ENCODE measurements at regions not wholly inside any gene's neighbourhood (a gene's known extent, or its start where the extent isn't known, plus 50 kb on each side); places are given as distances from the start of the nearest gene placed in this dataset.

- no peak for TF ChIP-seq CTCF (IDR thresholded peaks at IDR 0.05; ENCODE audit: extremely low read depth, insufficient read depth, missing control alignments)
- in situ Hi-C loops (cut with MboI; ENCODE audit: low pct_unique_long_range_greater_than_20kb, low sequenced_read_pairs, unreplicated experiment), result no loop called here
- no peak for DNase-seq (ENCODE audit: low spot score)
These were observed 109.8 kb downstream of the HMX1 start for GRCh38 chr4:8761824-8762205.

DNA sequence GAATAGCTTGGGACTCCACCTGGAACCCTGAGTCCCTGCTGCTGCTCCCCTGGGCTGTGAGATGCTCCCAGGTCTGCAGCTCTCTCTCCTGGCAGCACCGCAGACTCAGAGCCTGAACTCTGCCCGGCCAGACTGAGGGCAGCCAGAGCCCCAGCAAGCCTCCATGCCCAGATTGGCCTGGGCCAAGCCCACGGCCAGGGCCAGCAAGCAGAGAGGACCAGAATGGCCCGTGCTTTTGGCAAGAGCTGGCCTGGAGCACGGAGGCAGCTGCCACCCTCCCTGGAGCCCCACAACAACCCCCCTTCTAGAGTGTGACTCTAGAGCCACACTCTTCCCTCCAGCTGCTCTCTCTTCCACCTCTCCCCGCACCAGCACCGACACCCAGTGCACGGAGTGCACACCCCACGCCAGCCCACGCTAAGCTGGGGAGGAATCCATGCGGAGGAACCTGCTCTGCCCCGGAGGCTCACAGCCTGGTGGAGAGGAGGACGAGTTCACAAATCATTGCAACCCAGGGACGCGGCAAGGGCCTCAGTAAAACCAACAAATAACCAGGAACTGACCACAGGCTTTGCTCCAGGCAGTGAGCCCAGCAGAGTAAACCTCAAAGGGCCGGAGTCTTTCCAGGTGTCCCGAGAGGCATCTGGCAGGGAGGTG, 110.3 kb downstream of the HMX1 start:
- DNase-seq (ENCODE audit: low spot score), result no peak
- no peak for TF ChIP-seq CTCF (IDR thresholded peaks at IDR 0.05; ENCODE audit: extremely low read depth, insufficient read depth, missing control alignments)

GRCh38 chr4:8760561-8760960, 111.1 kb downstream of the HMX1 start:
- TF ChIP-seq CTCF (IDR thresholded peaks at IDR 0.05; ENCODE audit: extremely low read depth, insufficient read depth, missing control alignments), result no peak
- no peak for DNase-seq (ENCODE audit: low spot score)
- in situ Hi-C loops (cut with MboI; ENCODE audit: low pct_unique_long_range_greater_than_20kb, low sequenced_read_pairs, unreplicated experiment), result no loop called here

More for the DNA sequence above, 110.3 kb downstream of the HMX1 start:
- in situ Hi-C loops (cut with MboI; ENCODE audit: low pct_unique_long_range_greater_than_20kb, low sequenced_read_pairs, unreplicated experiment), result no loop called here

DNA sequence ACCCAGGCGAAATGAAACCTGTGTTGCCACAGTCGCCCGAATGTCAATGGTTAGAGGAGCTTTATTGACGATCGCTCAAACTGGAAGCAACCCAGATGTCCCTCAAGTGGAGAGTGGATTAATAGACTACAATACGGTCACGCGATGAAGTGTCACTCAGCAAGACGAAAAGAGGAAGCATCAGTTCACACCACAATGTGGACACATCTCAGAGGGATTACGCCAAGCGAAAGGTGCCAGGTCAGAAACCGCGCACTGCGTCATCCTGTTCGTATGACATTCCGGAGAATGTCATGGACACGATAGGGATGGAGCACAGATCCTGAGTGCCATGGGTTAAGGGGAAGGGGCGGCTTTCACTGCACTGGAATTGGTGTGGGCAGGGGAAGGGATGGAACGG, 111.7 kb downstream of the HMX1 start:
- DNase-seq (ENCODE audit: low spot score), result no peak
- in situ Hi-C loops (cut with MboI; ENCODE audit: low pct_unique_long_range_greater_than_20kb, low sequenced_read_pairs, unreplicated experiment), result no loop called here
- TF ChIP-seq CTCF (IDR thresholded peaks at IDR 0.05; ENCODE audit: extremely low read depth, insufficient read depth, missing control alignments), result no peak

- DNase-seq (ENCODE audit: low spot score), result no peak
- in situ Hi-C loops (cut with MboI; ENCODE audit: low pct_unique_long_range_greater_than_20kb, low sequenced_read_pairs, unreplicated experiment), result no loop called here
- TF ChIP-seq CTCF (IDR thresholded peaks at IDR 0.05; ENCODE audit: extremely low read depth, insufficient read depth, missing control alignments), result no peak
These were observed 114.8 kb downstream of the HMX1 start for GRCh38 chr4:8756816-8757215.

GRCh38 chr4:8754634-8755589, 116.7 kb downstream of the HMX1 start:
- TF ChIP-seq CTCF (IDR thresholded peaks at IDR 0.05; ENCODE audit: extremely low read depth, insufficient read depth, missing control alignments), result no peak
- in situ Hi-C loops (cut with MboI; ENCODE audit: low pct_unique_long_range_greater_than_20kb, low sequenced_read_pairs, unreplicated experiment), result no loop called here
- DNase-seq (ENCODE audit: low spot score), result no peak

All from GM13977 (cell line).